ENCODE measurements at regions not wholly inside any gene's neighbourhood (a gene's known extent, or its start where the extent isn't known, plus 50 kb on each side); places are given as distances from the start of the nearest gene placed in this dataset.

- no peak for TF ChIP-seq CHD1 (IDR thresholded peaks at IDR 0.05; ENCODE audit: low read depth, low read length)
- no peak for TF ChIP-seq SUZ12 (IDR thresholded peaks at IDR 0.05; ENCODE audit: unreplicated experiment)
- TF ChIP-seq EGR1 (IDR thresholded peaks at IDR 0.05; ENCODE audit: borderline replicate concordance in 1 of 2, low read depth in 2 of 2, low read length in 2 of 2): no peak
- TF ChIP-seq EZH2 (IDR thresholded peaks at IDR 0.05; ENCODE audit: borderline replicate concordance, control insufficient read depth, low read depth, low read length): no peak
- no peak for TF ChIP-seq FOXK2 (IDR thresholded peaks at IDR 0.05)
- TF ChIP-seq, protein P1, sequence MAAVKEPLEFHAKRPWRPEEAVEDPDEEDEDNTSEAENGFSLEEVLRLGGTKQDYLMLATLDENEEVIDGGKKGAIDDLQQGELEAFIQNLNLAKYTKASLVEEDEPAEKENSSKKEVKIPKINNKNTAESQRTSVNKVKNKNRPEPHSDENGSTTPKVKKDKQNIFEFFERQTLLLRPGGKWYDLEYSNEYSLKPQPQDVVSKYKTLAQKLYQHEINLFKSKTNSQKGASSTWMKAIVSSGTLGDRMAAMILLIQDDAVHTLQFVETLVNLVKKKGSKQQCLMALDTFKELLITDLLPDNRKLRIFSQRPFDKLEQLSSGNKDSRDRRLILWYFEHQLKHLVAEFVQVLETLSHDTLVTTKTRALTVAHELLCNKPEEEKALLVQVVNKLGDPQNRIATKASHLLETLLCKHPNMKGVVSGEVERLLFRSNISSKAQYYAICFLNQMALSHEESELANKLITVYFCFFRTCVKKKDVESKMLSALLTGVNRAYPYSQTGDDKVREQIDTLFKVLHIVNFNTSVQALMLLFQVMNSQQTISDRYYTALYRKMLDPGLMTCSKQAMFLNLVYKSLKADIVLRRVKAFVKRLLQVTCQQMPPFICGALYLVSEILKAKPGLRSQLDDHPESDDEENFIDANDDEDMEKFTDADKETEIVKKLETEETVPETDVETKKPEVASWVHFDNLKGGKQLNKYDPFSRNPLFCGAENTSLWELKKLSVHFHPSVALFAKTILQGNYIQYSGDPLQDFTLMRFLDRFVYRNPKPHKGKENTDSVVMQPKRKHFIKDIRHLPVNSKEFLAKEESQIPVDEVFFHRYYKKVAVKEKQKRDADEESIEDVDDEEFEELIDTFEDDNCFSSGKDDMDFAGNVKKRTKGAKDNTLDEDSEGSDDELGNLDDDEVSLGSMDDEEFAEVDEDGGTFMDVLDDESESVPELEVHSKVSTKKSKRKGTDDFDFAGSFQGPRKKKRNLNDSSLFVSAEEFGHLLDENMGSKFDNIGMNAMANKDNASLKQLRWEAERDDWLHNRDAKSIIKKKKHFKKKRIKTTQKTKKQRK (IDR thresholded peaks at IDR 0.05; ENCODE audit: low read depth, low read length): no peak
- TF ChIP-seq EP300 (IDR thresholded peaks at IDR 0.05; ENCODE audit: borderline replicate concordance in 1 of 2, control insufficient read depth in 1 of 2, low read depth in 2 of 2, low read length in 2 of 2): no peak
- no peak for TF ChIP-seq BCL11A (IDR thresholded peaks at IDR 0.05; ENCODE audit: low read depth, low read length)
- TF ChIP-seq, protein P2, sequence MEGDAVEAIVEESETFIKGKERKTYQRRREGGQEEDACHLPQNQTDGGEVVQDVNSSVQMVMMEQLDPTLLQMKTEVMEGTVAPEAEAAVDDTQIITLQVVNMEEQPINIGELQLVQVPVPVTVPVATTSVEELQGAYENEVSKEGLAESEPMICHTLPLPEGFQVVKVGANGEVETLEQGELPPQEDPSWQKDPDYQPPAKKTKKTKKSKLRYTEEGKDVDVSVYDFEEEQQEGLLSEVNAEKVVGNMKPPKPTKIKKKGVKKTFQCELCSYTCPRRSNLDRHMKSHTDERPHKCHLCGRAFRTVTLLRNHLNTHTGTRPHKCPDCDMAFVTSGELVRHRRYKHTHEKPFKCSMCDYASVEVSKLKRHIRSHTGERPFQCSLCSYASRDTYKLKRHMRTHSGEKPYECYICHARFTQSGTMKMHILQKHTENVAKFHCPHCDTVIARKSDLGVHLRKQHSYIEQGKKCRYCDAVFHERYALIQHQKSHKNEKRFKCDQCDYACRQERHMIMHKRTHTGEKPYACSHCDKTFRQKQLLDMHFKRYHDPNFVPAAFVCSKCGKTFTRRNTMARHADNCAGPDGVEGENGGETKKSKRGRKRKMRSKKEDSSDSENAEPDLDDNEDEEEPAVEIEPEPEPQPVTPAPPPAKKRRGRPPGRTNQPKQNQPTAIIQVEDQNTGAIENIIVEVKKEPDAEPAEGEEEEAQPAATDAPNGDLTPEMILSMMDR (IDR thresholded peaks at IDR 0.05 in 2 of 3, conservative IDR thresholded peaks at IDR 0.05 in 1 of 3; ENCODE audit: control insufficient read depth in 2 of 3, extremely low read depth in 1 of 3, insufficient read depth in 1 of 3, low read depth in 3 of 3, low read length in 3 of 3): no peak
- no peak for TF ChIP-seq POLR2A (IDR thresholded peaks at IDR 0.05; ENCODE audit: low read depth, low read length)
- no peak for TF ChIP-seq TCF3 (IDR thresholded peaks at IDR 0.05; ENCODE audit: borderline replicate concordance, insufficient read depth, low read depth, low read length)
- no peak for TF ChIP-seq USF1 (IDR thresholded peaks at IDR 0.05; ENCODE audit: borderline replicate concordance, extremely low read length, insufficient read depth, low read depth, low read length)
- no peak for TF ChIP-seq SREBF2 (IDR thresholded peaks at IDR 0.05; ENCODE audit: low read length)
Measured at GRCh38 chr13:74229242-74229641, 95.0 kb upstream of the KLF12 start.
